Lower leg skin (tissue), 3 donors: ENCODE measurements at regions not wholly inside any gene's neighbourhood (a gene's known extent, or its start where the extent isn't known, plus 50 kb on each side); places are given as distances from the start of the nearest gene placed in this dataset.

Experiments used
- POLR2A ChIP-seq, 2 donors: fragments of 450-650 bp; IDR thresholded peaks; one replicate each; pipeline ENCODE4 v1.6.1; 2016 to 2017; ENCODE audit warnings: antibody characterized with exemption in 2 of 2, mild to moderate bottlenecking in 1 of 2, moderate library complexity in 1 of 2
- TF ChIP-seq, protein P1 (sequence below), 3 donors: fragments of 450-650 bp; IDR thresholded peaks; one replicate each; pipeline ENCODE4 v1.5.1; 2016; ENCODE audit warnings: antibody characterized with exemption in 3 of 3, mild to moderate bottlenecking in 3 of 3, moderate library complexity in 2 of 3

- TF ChIP-seq, protein P1, sequence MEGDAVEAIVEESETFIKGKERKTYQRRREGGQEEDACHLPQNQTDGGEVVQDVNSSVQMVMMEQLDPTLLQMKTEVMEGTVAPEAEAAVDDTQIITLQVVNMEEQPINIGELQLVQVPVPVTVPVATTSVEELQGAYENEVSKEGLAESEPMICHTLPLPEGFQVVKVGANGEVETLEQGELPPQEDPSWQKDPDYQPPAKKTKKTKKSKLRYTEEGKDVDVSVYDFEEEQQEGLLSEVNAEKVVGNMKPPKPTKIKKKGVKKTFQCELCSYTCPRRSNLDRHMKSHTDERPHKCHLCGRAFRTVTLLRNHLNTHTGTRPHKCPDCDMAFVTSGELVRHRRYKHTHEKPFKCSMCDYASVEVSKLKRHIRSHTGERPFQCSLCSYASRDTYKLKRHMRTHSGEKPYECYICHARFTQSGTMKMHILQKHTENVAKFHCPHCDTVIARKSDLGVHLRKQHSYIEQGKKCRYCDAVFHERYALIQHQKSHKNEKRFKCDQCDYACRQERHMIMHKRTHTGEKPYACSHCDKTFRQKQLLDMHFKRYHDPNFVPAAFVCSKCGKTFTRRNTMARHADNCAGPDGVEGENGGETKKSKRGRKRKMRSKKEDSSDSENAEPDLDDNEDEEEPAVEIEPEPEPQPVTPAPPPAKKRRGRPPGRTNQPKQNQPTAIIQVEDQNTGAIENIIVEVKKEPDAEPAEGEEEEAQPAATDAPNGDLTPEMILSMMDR (IDR thresholded peaks at IDR 0.05): no peak
- no peak for TF ChIP-seq POLR2A (IDR thresholded peaks at IDR 0.05)
These were observed 154.2 kb upstream of the HAND2 start for GRCh38 chr4:173684223-173684622.
